GM12864 (cell line): ENCODE measurements at regions not wholly inside any gene's neighbourhood (a gene's known extent, or its start where the extent isn't known, plus 50 kb on each side); places are given as distances from the start of the nearest gene placed in this dataset.

ENCODE experiments used
- DNase-seq: peaks from one replicate; pipeline ENCODE4 v3.0.0-alpha.2; 2011; ENCODE audit warnings: low read depth
- H3K4me3 ChIP-seq: 2 replicates; pipeline ENCODE4 v1.5.1; 2011; ENCODE audit warnings: mild to moderate bottlenecking, low read depth, low read length, control low read depth
- CTCF ChIP-seq: IDR thresholded peaks from 2 replicates; pipeline ENCODE4 v1.5.1; 2011; ENCODE audit warnings: low read depth, mild to moderate bottlenecking, moderate library complexity, low read length, control low read depth, inconsistent platforms; ENCODE audit errors: missing control alignments

GRCh38 chr5:25948278-25948677, 1090.1 kb downstream of the CDH9 start:
- no peak for TF ChIP-seq CTCF
- H3K4me3 ChIP-seq: no peak overlapping the region
- DNase-seq: no peak

- DNase-seq: no peak
- TF ChIP-seq CTCF: no peak
- no peak overlapping the region for H3K4me3 ChIP-seq
Measured at GRCh38 chr5:25944786-25945185, 1093.6 kb downstream of the CDH9 start.

GRCh38 chr5:25909163-25909562, 1129.2 kb downstream of the CDH9 start:
- DNase-seq: no peak
- no peak for TF ChIP-seq CTCF
- H3K4me3 ChIP-seq: no peak overlapping the region

- no peak for DNase-seq
- TF ChIP-seq CTCF: no peak
- H3K4me3 ChIP-seq: no peak overlapping the region
Measured at GRCh38 chr5:25905646-25906045, 1132.7 kb downstream of the CDH9 start.

GRCh38 chr5:25892211-25892610, 1146.2 kb downstream of the CDH9 start:
- no peak overlapping the region for H3K4me3 ChIP-seq
- no peak for TF ChIP-seq CTCF
- no peak for DNase-seq

- no peak for DNase-seq
- H3K4me3 ChIP-seq: no peak overlapping the region
- TF ChIP-seq CTCF: no peak
Measured at GRCh38 chr5:25891691-25892090, 1146.7 kb downstream of the CDH9 start.

GRCh38 chr5:25881318-25882036, 1156.9 kb downstream of the CDH9 start:
- no peak overlapping the region for H3K4me3 ChIP-seq
- TF ChIP-seq CTCF: no peak
- DNase-seq: no peak
